Stimulated activated CD8-positive, alpha-beta memory T cell treated with anti-CD3 and anti-CD28 coated beads, Interleukin-7, amount 100 ng/mL, for 24 hours (primary cell): ENCODE measurements at regions not wholly inside any gene's neighbourhood (a gene's known extent, or its start where the extent isn't known, plus 50 kb on each side); places are given as distances from the start of the nearest gene placed in this dataset.

Source experiments
- DNase-seq: peaks from one replicate; pipeline ENCODE4 v3.0.0-alpha.2; 2020; ENCODE audit warnings: low read depth

DNA sequence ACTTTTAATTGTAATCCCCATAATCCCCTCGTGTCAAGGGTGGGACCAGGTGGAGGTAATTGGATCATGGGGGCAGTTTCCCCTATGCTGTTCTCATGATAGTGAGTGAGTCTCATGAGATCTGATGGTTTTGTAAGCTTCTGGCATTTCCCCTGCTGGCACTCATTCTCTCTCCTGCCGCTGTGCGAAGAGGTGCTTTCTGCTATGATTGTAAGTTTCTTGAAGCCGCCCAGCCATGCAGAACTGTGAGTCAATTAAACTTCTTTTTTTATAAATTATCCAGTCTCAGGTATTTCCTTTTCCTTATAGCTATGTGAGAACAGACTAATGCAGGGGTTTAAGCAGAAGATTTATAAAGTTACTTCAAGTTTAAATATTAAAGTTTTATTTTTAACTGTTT is 655.2 kb downstream of the EPHA4 start:
- DNase-seq, result no peak

DNA sequence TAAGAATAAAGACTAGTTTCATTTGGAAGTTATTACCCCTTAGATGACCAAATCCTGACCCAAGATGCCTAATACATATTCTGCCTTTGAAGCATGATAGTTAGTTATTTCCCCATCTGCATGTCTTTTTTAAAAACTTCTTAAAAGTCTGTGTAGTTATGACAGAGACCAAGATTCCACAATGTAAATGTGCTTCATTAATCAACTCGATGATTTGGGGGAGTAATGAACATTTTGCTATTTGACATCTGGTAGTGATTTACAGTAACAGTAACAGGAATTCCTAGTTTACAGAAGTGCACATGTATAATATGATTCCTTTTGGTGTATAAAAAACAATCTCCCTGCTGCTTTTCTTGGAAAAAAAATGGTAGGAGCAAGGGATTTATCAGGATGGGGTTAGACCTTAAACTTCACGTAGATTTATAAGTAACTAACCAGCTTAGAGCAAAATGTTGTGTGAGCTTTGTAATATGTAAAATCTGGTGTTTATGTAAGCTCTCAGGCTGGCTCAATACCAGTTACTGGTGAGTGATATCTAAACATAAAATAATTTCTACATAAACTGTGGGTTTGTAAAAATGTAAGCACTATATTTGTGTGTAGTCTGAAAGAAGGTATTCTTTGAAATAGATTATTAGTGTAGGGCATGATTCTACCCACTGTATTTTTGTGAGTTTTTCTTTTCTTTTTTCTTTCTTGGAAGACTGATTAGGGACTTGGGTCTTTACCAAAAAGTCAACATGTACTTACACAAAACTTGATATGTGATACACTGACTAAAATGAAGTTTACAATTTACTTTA is 641.6 kb downstream of the EPHA4 start:
- DNase-seq, result no peak

DNA sequence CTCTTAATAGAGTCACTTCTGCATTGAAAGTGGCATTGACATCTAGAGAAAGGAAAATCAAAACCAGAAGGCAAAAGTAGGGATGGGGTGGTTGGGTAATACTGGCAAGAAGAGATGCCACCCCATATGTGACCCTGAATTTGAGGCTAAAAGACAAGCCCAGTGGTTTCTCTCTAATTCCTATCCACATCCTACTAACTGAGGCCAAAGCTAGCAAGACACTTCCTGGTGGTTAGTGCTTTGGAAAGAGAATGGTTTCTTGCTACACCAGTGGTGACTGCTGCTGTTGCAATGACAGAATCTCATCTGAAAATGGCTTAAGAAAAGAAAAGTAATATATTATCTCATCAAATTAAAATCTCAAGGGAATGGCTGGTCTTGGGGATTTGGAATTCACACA is 640.6 kb downstream of the EPHA4 start:
- DNase-seq, result no peak

DNA sequence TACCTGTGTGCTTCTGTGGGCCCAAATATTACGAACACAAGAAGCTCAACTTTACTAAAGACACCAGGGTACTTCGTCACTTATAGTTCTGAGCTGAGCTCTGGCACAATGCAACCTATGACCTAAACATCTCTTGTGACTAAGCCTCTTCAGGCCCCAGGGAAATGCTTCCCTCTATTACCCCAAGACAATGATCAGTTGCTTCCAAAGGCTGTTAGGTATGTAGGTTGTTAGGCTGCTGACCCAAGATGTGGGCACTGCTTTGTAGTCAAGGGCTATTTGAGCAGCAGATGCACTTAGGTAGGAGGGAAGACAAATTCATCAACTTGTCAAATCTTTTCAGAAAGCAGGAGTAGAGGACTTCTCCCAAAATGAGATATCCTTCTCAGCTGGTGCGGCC is 640.1 kb downstream of the EPHA4 start:
- DNase-seq, result no peak

DNA sequence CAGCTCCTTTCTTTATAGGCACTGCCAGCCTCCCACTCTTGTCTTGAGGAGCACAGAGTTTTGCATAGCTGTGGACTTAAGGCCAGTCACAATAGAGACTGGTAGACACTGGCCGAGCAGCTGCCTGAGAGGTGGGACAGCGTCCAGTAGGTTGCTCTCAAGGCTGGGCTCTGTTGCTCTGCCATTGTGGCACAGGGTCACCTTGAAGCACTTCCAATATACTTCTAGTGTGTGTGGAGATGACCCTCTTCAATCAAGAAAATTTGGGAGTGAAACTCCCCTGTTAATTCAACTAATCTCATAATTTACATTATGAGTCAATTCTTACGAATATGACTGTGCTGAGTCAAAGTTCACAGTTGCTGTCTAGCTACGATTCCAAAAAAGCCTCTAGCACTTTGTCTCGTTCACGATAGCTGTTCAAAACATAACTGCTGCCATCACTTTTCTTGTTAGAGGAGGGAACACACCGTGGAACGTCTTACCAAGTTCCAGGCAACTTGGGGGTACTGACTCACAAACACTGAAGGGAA is 636.2 kb downstream of the EPHA4 start:
- DNase-seq, result no peak

DNA sequence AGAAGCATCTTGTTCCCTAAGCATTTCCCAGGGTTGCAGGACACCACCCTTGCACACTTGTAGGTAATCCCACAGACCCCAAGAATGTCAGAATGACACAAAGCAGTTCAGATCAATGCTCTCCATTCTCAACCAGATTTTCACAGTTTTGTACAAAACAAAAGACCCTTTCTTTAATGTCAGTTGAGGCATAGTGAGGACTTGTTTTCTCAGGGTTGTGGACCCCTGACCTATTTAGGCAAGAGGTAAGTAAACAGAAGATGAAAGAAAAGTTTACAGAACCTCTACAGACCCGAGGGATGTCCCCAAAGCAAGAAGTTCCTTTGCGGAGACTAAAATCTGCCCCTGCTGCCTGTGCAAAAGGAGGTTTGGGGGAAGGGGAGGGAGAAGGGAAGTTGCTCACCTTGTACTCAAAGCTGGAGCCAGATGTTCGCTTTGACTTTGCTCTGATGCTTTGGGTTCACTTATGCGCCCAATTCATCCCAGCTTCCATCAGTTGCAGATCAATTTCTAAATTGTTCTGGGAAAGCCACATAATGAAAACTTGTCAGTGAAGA is 635.4 kb downstream of the EPHA4 start:
- no peak for DNase-seq

DNA sequence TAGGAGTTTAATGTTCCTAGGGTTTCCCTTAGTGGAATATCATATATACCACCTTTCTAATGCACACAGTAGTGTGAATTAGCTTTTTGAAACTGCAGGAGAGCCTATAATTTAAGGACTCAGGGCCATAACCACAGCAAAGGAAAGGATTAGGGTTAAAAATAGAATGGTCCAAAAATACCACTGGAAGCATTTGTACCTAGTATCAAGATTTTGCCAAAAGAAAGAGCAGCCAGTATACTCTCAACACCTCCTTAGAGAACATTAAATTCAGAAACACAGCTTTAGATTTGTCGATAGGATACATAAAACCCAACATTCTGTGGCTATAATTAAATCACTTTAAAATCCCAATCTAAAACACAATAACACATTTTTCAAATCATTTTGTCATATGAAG is 634.9 kb downstream of the EPHA4 start:
- DNase-seq, result no peak

DNA sequence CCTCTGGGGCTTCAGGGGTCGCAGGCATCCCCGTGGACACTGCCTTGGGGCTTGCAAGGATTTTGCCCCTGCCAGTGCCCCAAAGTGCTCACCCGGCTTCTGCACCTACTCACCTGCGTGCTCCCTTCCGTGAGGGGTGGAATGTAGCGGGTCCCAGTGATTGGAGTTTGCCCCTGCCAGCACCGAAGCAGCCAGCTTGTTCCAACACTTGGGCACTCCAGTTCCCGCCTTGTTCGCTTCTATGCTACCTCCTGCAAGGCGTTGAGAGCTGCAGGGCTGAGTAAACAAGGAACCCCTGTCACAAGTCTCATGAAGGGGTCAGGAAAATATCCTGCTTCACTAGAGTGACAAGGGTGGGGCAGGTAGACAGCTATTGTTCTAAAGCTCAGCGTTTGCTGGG is 631.5 kb downstream of the EPHA4 start:
- no peak for DNase-seq

DNA sequence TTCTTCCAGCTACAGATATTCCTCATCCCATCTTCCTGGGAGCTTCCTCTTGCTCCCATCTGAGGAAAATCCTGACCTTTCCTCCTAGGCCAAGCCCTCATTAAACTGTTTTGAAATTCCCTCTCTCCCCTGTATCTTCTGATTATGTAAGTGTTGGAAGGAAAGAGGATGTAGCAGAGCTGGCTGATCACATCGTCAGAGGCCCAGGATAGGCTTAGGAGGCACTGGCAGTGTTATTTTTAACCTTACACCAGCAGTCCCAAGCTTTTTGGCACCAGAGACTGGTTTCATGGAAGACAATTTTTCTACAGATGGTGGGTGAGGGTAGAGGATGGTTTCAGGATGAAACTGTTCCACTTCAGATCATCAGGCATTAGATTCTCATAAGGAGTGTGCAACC is 630.4 kb downstream of the EPHA4 start:
- DNase-seq, result no peak

DNA sequence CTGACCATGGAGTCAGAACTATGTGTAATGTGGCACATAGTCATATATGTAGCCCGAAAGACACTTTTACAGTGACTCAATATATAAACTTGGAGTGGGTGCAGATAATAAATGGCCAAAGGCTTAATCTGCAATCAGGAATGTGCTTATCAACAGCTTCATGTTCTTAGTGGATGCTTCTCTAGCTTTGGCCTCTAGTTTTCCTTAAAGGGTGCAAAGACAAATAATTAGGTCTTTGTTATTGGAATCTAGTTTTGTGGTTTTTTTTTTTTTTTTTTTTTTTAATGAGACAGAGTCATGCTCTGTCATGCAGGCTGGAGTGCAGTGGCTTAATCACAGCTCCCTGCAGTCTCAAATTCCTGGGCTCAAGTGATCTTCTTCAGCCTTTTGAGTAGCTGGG is 625.6 kb downstream of the EPHA4 start:
- no peak for DNase-seq

DNA sequence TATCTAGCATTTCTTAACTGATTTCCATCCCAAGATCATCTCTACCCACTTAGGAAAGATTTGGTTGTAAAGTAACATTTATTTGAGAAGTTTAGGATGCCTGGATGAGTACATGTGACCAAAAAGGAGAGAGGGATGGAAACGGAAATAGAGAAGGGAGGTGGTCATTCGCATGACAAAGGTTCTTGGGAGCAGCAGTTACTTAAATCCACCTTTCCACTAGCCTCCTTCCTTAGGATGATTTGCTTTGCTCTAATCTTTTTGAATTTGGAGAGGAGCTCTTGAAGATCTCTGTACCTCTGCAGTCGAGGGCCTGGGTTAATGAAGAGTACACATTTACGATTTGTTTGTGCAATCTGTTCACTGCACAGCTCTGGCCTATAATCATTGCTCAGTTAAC is 623.5 kb downstream of the EPHA4 start:
- no peak for DNase-seq

DNA sequence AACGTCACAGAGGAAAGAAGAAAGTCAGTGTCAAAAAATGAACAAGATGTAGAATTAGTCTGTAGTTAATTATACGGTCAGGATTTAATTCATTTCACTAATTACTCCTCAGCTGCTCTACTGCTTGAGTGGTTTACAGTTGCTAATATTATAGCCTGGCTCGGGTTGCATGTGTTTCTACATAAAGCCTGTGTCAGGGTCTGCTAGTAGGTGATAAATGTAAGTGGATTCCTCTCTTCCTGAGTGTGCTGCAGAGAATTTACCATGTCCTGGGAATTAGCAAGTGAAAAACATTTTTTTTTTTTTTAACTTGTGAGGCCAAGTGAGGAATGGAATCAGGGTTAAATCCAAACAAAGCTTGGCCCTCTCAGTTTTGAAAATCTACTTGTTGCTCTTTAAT is 622.6 kb downstream of the EPHA4 start:
- no peak for DNase-seq

DNA sequence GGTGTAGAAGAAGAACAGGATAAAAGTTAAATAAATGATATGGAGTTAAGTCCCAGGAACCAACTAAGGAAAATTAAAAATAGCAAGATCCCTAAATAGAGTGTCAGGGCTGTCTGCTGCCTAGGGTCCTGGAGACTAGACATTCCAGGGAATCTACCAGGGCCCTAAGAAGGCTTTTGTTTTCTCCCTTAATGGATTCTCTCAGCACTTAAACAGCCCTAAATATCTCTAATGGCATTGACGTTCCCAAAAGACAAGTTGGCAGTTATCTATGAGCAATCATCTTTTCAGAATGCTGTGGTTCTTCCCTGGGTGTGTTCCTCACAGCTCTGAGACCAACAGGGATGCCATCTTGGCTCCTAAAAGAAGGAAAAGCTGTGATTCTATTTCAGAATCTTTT is 616.3 kb downstream of the EPHA4 start:
- DNase-seq, result no peak

DNA sequence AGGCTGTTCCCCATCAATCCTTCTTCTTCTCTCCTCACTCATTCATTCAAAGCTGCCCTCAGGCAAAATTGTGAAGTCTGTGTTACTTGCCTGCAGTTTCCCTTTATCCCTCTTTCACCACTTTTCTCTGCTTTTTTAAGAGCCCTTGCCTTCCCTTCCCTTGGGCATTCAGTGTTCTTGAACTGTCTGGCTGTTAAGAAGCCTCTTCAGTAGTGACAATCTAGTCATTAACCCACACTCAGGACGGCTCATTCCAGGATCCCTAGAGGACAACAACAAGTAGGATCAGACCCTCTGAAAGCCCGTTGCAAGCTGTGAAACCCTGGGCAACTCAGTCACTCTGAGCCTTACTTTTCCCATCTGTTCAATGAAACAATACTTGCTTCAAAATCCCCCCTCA is 615.7 kb downstream of the EPHA4 start:
- no peak for DNase-seq

DNA sequence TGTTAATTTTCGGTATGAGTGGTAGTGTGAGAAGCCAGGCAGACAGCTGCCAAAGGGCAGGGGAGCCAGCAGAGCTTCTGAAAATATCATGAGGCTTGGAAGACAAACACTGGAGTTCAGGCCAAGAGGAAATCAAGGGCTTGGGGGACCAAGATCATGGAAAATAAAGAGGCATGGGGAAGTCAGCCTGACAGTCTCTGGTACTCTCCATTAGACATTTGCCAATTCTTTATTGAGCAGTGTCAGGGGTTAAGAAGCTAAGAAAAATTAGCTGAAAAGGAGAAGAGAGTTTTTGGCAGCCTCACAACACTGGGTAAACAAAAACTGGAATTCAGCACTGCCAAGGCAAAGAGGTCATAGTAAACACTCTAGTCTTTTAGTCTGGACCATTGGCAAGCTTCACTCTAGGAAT is 612.7 kb downstream of the EPHA4 start:
- DNase-seq, result no peak

DNA sequence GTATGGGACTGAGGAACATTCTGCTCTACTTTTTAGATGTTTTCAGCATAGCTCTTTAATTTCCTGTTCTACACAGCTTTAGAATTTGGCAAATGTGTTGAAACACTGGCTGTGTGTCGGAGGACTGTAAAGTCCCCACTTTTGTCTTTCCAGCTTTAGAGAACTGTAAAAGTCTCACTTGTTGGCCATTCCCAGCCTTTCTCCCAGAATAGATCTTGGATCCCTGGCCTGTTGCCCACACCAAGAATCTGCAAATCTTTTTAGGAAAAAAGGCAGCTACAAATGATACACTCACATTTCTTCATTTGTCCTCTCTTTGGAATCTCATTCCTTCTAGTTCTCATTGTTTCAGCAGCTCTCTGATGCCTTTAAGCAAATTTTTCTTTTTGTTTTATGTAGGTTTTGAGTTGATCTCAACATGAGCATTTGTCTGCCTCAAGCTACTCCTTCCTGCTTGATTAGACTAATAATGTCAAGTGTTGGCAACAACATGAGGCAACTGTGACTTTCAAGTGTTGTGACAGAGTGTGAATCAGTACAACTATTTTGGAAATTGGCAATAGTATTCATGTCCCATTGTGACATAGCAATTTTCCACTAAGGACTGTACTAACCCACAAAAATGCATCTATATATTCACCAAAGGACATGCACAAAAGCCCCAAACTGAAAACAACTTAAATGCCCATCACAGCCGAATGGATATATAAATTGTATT is 610.8 kb downstream of the EPHA4 start:
- no peak for DNase-seq

DNA sequence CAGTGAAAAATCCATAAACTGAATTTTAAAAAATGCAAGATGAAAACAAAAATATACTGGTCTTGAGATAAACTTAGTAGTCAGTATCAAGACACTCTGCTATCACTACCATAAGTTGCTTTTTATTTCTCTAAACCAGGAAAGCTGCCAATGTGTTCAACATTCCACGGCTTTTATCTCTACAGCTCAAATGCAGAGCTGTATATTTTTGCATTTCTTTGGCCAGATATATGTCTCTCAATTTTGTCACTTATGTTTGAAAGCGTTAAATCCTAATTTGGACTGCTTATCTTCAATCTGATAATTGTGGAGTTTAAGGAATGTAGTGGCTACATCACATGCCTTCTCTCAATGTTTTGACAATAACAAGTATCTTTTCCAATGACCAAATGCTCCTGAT is 609.5 kb downstream of the EPHA4 start:
- DNase-seq, result no peak

DNA sequence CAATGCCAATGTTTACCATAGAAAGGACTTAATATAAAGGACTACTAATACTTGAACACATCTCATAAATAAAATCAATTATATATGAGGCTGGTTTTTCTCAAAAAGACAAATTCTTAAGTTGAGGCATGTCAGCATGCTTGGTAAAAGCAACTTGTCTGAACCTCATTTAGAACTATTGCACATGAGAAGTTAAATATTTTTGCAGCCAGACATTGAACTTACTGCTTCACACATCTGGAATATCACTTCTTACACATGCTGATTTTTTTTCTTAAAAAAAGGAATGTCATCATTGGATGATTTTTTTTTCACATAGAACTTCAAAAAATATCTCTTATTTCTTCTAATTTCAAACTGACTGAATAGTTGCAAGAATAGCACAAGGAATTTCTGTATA is 609.0 kb downstream of the EPHA4 start:
- no peak for DNase-seq

DNA sequence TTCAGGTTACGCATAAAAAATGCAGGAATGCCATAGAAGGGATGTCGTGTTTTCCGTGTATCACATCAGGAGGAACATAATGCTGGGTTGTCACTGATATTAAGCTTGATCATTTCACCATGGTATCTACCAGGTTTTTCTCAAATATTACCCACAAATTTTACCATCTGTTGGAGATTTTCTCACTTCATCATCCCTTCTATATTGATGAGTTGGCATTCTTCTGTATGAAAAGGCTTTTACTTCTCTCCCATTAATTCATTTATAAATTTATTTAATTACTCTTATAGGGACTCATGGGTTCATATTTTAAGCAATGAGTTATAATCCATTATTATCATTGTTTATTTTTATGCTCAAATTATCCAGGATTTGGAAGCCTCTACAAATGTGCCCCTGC is 608.2 kb downstream of the EPHA4 start:
- DNase-seq, result no peak

DNA sequence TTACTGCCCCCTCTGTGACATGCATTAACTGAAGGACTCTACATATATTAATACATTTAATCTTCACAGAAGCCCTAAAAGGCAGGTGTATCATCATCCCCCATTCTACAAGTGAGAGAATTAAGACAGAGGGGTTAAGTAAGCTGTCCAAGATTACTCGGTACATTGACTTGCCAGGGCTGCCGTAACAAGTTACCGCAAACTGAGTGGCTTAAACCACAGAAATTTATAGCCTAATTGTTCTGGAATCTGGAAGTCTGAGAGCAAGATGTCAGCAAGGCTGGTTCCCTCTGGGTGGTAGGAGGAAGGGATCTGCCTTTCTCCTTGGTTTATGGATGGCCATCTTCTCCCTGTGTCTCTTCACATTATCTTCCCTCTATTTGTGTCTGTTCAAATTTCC is 605.5 kb downstream of the EPHA4 start:
- DNase-seq, result no peak

DNA sequence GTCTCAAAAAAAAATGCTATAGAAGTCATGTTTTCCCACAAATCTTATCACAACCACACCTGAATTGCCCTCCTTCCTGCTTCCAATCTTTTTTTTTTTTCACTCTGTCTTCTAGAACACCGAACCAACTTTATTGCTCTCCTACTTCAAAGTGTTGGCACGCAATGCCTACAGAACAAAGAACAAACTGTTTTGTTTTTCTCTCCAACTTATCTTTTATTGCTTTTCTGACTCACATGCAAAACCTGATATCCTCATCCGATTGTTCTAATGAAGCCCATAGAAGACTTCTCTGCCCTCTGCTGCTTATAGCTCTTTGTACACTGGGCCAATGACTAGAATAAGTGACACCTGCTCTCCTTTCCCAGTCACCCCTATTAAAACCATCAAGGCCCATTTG is 602.8 kb downstream of the EPHA4 start:
- DNase-seq, result no peak

DNA sequence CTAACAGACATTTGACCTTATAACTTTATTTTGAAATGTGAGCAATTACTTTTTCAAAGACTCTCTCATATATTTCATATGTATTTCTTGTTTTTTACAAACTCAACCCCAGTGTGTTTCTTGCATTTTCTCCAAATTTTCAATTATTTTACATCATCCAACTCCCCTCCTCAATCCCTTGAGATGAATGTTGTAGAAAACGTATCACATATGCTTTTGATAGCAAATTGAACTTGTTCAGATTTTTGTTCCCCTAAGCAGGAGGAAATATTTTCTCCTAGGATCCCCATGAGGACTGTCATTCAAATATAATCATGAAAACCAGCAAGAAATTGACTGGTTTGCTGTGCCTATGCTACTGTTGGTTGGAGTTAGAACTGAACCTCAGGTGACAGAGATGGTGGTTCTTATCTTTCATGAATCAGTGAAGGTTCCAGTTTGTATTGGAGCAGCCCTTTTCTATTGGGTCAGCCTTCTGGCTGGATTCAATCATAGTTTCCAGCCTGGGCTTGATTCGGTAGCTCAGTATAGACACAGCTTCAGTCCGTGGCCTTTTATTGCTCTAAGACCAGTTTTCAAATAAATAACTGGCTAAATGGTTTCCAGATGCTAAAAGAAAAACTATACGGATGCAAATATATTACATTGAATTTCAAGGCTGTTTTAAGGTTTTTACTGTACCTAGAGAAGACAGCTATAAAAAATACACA is 591.0 kb downstream of the EPHA4 start:
- no peak for DNase-seq

DNA sequence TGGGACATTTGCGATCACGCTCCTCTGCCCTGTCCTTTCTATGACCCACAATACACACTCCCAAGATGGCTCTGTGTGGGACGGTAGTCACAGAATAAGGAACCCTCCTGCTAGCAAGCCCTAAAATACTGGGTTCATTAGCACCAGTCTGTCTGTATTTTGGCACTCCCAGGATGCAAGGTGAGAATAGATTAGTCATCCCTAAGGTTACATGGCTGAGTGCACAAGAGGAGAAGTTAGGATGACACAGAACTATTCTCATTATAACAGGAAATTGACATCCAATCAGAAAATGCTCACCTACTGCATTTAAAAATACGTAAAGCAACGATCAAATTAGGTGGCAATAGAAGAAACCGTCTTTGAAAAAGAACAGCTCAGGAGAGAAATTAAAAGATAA is 590.2 kb downstream of the EPHA4 start:
- DNase-seq, result no peak
